Liver (tissue), 8 donors: ENCODE measurements at regions not wholly inside any gene's neighbourhood (a gene's known extent, or its start where the extent isn't known, plus 50 kb on each side); places are given as distances from the start of the nearest gene placed in this dataset.

ENCODE experiments used
- DNase-seq: peaks from one replicate; pipeline ENCODE4 v3.0.0-alpha.2; 2017; ENCODE audit warnings: low spot score
- H3K27ac ChIP-seq, 2 donors: one replicate each; pipeline ENCODE4 v1.7.0; 2013; ENCODE audit warnings: inconsistent platforms in 2 of 2, low read length in 2 of 2, control low read depth in 1 of 2, low read depth in 1 of 2, mild to moderate bottlenecking in 1 of 2
- H3K27me3 ChIP-seq, 4 donors: one replicate each; pipeline versions ENCODE4 v1.6.1 to v1.7.0; 2013; ENCODE audit warnings: low read length in 3 of 4, inconsistent platforms in 1 of 4, mild to moderate bottlenecking in 1 of 4, moderate library complexity in 1 of 4; ENCODE audit not compliant: control insufficient read depth in 4 of 4, insufficient read depth in 4 of 4
- H3K36me3 ChIP-seq, 4 donors: one replicate each; pipeline versions ENCODE4 v1.6.1 to v1.7.0; 2013; ENCODE audit warnings: low read length in 3 of 4, mild to moderate bottlenecking in 3 of 4, low read depth in 1 of 4, moderate library complexity in 1 of 4; ENCODE audit not compliant: control insufficient read depth in 4 of 4, insufficient read depth in 3 of 4
- H3K4me1 ChIP-seq, 4 donors: one replicate each; pipeline versions ENCODE4 v1.6.1 to v1.7.0; 2013; ENCODE audit warnings: low read length in 3 of 4, mild to moderate bottlenecking in 3 of 4, moderate library complexity in 1 of 4; ENCODE audit not compliant: control insufficient read depth in 4 of 4, insufficient read depth in 4 of 4
- H3K4me3 ChIP-seq, 3 donors: one replicate each; pipeline versions ENCODE4 v1.6.1 to v1.7.0; 2013; ENCODE audit warnings: low read length in 3 of 3, control low read depth in 1 of 3, low read depth in 1 of 3, mild to moderate bottlenecking in 1 of 3
- H3K9ac ChIP-seq, 2 donors: one replicate each; pipeline ENCODE4 v1.7.0; 2013; ENCODE audit warnings: low read length in 2 of 2, mild to moderate bottlenecking in 2 of 2, moderate library complexity in 2 of 2, control low read depth in 1 of 2, low read depth in 1 of 2
- H3K9me3 ChIP-seq, 4 donors: one replicate each; pipeline versions ENCODE4 v1.6.1 to v1.7.0; 2013; ENCODE audit warnings: low read length in 3 of 4; ENCODE audit not compliant: control insufficient read depth in 4 of 4
- CTCF ChIP-seq: fragments of 150-350 bp; IDR thresholded peaks from 2 replicates; pipeline ENCODE4 v1.5.1; 2017; ENCODE audit warnings: improper control_type of control experiment, low read depth, low read length; ENCODE audit not compliant: missing input control
- EGR1 ChIP-seq, 2 donors: IDR thresholded peaks; 2 replicates each; pipeline ENCODE4 v1.6.1; 2016 to 2018; ENCODE audit warnings: antibody characterized with exemption in 2 of 2, low read depth in 2 of 2
- FOXA1 ChIP-seq: IDR thresholded peaks from 2 replicates; pipeline ENCODE4 v1.6.1; 2016; ENCODE audit warnings: antibody characterized with exemption
- FOXA2 ChIP-seq: IDR thresholded peaks from 2 replicates; pipeline ENCODE4 v1.6.1; 2016; ENCODE audit warnings: antibody characterized with exemption
- GABPA ChIP-seq, 2 donors: IDR thresholded peaks in 1 of 2; conservative IDR thresholded peaks in 1 of 2; 2 replicates each; pipeline ENCODE4 v1.6.1; 2016; ENCODE audit warnings: antibody characterized with exemption in 2 of 2, mild to moderate bottlenecking in 1 of 2, moderate library complexity in 1 of 2
- HNF4A ChIP-seq, 2 donors: conservative IDR thresholded peaks; 2 replicates each; pipeline ENCODE4 v1.6.1; 2016; ENCODE audit warnings: antibody characterized with exemption in 2 of 2, mild to moderate bottlenecking in 2 of 2
- HNF4G ChIP-seq: IDR thresholded peaks from 2 replicates; pipeline ENCODE4 v1.6.1; 2016; ENCODE audit warnings: antibody characterized with exemption
- JUND ChIP-seq, 2 donors: IDR thresholded peaks; 2 replicates each; pipeline ENCODE4 v1.6.1; 2016; ENCODE audit warnings: antibody characterized with exemption in 2 of 2
- MAX ChIP-seq: IDR thresholded peaks from 2 replicates; pipeline ENCODE4 v1.6.1; 2016; ENCODE audit warnings: antibody characterized with exemption
- NR2F2 ChIP-seq: IDR thresholded peaks from 2 replicates; pipeline ENCODE4 v1.6.1; 2016; ENCODE audit warnings: antibody characterized with exemption
- RAD21 ChIP-seq, 2 donors: IDR thresholded peaks; 2 replicates each; pipeline ENCODE4 v1.6.1; 2016; ENCODE audit warnings: antibody characterized with exemption in 2 of 2, mild to moderate bottlenecking in 2 of 2
- RXRA ChIP-seq, 2 donors: IDR thresholded peaks; 2 replicates each; pipeline ENCODE4 v1.6.1; 2017 to 2018; ENCODE audit warnings: antibody characterized with exemption in 2 of 2, mild to moderate bottlenecking in 1 of 2
- SP1 ChIP-seq: IDR thresholded peaks from 2 replicates; pipeline ENCODE4 v1.6.1; 2018; ENCODE audit warnings: antibody characterized with exemption, mild to moderate bottlenecking
- TAF1 ChIP-seq: conservative IDR thresholded peaks from 2 replicates; pipeline ENCODE4 v1.6.1; 2016; ENCODE audit warnings: antibody characterized with exemption, mild to moderate bottlenecking
- YY1 ChIP-seq: IDR thresholded peaks from 2 replicates; pipeline ENCODE4 v1.6.1; 2016; ENCODE audit warnings: antibody characterized with exemption, mild to moderate bottlenecking
- WGBS: extraction: QIAGEN DNeasy Blood & Tissue Kit; methylation state at CpG from one replicate; pipeline ENCODE4 v1.1.7; 2013; 5-methylcytosine and 5-hydroxymethylcytosine counted together
- TF ChIP-seq, protein P1 (sequence below): IDR thresholded peaks from 2 replicates; pipeline ENCODE4 v1.6.1; 2016; ENCODE audit warnings: antibody characterized with exemption, mild to moderate bottlenecking
- TF ChIP-seq, protein P2 (sequence below): IDR thresholded peaks from 2 replicates; pipeline ENCODE4 v1.6.1; 2016; ENCODE audit warnings: antibody characterized with exemption
- TF ChIP-seq, protein P3 (sequence below): IDR thresholded peaks from 2 replicates; pipeline ENCODE4 v1.6.1; 2016; ENCODE audit warnings: antibody characterized with exemption
- donor health status: healthy.
- donor health status: healthy.
- donor health status: healthy.
- donor health status: healthy.
- donor health status: healthy.

DNA sequence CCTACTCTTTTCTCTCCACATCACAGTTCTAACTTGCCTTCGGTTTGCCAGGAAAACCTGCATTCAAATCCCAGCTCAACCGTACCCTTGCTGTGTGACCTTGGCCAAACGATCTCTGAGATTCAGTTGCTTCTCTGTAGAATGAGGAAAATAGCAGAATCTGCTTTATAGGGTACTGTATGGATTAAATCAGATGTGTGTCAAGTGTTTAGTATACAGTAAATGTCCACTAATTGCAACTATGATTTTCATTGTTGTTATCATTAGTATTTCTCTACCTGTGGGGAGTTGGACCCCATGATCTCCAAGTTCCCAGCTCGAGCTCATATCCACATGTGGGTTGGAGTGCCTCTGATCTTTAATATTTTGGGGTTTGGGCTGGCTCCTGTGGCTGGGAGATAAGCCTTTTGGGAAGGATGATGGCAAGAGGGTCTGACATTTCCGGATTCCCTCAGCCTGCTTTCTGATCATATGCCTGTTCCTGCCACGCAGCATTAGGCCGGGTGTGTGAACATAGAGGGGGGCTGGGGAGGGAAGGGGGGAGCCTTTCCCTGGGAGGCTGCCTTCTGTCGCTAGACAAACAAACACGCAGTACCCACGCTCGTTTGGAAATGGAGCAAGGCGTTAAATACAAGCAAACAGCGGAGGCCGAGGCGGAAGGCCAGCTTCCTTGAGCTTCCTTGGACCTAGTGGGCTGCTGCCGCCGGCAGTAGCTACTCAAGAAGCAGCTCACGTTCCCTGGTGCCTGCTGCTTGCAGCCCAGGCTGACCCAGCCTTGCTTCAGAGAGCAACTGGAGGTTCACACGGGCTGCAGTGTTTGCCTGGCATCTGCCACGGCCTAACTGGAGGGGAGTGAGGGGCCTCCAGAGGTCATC lies 213.5 kb upstream of the LHX5 start:
- WGBS = 62% methylated on average over 20 of the region's 20 CpGs
- no peak for TF ChIP-seq NR2F2
- TF ChIP-seq, protein P1, sequence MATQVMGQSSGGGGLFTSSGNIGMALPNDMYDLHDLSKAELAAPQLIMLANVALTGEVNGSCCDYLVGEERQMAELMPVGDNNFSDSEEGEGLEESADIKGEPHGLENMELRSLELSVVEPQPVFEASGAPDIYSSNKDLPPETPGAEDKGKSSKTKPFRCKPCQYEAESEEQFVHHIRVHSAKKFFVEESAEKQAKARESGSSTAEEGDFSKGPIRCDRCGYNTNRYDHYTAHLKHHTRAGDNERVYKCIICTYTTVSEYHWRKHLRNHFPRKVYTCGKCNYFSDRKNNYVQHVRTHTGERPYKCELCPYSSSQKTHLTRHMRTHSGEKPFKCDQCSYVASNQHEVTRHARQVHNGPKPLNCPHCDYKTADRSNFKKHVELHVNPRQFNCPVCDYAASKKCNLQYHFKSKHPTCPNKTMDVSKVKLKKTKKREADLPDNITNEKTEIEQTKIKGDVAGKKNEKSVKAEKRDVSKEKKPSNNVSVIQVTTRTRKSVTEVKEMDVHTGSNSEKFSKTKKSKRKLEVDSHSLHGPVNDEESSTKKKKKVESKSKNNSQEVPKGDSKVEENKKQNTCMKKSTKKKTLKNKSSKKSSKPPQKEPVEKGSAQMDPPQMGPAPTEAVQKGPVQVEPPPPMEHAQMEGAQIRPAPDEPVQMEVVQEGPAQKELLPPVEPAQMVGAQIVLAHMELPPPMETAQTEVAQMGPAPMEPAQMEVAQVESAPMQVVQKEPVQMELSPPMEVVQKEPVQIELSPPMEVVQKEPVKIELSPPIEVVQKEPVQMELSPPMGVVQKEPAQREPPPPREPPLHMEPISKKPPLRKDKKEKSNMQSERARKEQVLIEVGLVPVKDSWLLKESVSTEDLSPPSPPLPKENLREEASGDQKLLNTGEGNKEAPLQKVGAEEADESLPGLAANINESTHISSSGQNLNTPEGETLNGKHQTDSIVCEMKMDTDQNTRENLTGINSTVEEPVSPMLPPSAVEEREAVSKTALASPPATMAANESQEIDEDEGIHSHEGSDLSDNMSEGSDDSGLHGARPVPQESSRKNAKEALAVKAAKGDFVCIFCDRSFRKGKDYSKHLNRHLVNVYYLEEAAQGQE = no peak
- H3K4me3 ChIP-seq = no peak overlapping the region
- no peak overlapping the region for H3K27ac ChIP-seq
- no peak overlapping the region for H3K9ac ChIP-seq
- H3K9me3 ChIP-seq = no peaks in the 10 kb centered on the region
- no peaks in the 10 kb centered on the region for H3K4me1 ChIP-seq
- peaks cover 0 to 9% (median 1%) of the 10 kb centered on the region in 4 donors for H3K27me3 ChIP-seq
- DNase-seq = no peak
- H3K36me3 ChIP-seq = no peaks in the 10 kb centered on the region

DNA sequence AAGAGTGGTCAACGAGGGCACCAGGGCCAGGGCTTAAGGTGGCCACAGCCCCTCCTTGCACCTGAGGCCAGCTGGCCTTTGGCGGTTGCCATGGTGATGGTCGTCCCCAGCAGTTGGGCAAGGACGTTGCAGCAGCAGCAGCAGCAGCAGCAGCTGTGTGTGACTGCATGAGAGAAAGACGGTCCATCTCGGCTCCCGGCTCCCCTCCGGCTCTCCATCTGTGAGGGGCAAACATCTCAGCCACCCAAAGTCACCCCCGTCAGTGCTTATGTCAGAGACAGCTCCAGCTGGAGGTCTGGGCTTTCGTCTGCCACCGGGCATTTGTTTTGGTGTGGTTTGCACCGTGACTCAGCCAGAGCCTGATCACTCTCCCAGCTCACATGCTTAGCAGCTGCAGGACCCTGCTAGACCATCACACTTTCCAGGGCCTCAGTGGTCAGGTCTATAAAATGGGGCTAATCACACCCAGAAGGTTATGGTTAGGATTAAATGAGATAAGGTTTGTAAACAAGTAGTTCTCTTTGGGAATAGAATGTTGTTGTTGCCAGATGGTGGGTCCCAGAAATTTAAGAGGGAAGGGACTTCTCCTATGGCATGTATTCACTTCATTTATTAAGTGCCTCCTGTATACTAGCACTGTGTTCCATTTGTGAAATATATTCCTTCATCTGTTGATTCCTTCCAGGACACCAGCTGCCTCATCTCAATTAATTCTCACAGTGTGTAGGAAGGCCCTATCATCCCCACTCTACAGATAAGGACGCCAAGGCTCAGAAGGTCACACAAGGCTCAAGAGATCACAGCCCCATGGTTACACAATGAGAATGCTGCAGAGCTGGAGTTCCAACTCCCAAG lies 212.6 kb upstream of the LHX5 start:
- 54% methylated on average over 13 of the region's 13 CpGs for WGBS

More for the DNA sequence above, 212.6 kb upstream of the LHX5 start:
- Histone ChIP-seq H3K27ac (no peak overlapping the region), H3K9ac (no peak overlapping the region), H3K27me3 (peaks cover 0 to 9% (median under 1%) of the 10 kb centered on the region in 4 donors), H3K4me3 (no peak overlapping the region), H3K4me1 (no peaks in the 10 kb centered on the region), H3K9me3 (no peaks in the 10 kb centered on the region), H3K36me3 (no peaks in the 10 kb centered on the region)
- no peak for TF ChIP-seq HNF4A (conservative IDR thresholded peaks at IDR 0.05)
- no peak for TF ChIP-seq MAX
- TF ChIP-seq EGR1 (IDR thresholded peaks at IDR 0.05; ENCODE audit: low read depth in 2 of 2) = no peak
- TF ChIP-seq RAD21 (IDR thresholded peaks at IDR 0.05) = no peak
- TF ChIP-seq, protein P1 = no peak
- TF ChIP-seq JUND (IDR thresholded peaks at IDR 0.05) = no peak
- no peak for TF ChIP-seq RXRA (IDR thresholded peaks at IDR 0.05)
- no peak for TF ChIP-seq TAF1
- TF ChIP-seq, protein P2, sequence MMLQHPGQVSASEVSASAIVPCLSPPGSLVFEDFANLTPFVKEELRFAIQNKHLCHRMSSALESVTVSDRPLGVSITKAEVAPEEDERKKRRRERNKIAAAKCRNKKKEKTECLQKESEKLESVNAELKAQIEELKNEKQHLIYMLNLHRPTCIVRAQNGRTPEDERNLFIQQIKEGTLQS = no peak
- TF ChIP-seq HNF4G = no peak
- no peak for TF ChIP-seq CTCF
- TF ChIP-seq FOXA1 = no peak
- no peak for TF ChIP-seq SP1
- TF ChIP-seq FOXA2 = no peak
- no peak for TF ChIP-seq NR2F2
- no peak for TF ChIP-seq GABPA (IDR thresholded peaks at IDR 0.05 in 1 of 2, conservative IDR thresholded peaks at IDR 0.05 in 1 of 2)
- no peak for TF ChIP-seq YY1
- TF ChIP-seq, protein P3, sequence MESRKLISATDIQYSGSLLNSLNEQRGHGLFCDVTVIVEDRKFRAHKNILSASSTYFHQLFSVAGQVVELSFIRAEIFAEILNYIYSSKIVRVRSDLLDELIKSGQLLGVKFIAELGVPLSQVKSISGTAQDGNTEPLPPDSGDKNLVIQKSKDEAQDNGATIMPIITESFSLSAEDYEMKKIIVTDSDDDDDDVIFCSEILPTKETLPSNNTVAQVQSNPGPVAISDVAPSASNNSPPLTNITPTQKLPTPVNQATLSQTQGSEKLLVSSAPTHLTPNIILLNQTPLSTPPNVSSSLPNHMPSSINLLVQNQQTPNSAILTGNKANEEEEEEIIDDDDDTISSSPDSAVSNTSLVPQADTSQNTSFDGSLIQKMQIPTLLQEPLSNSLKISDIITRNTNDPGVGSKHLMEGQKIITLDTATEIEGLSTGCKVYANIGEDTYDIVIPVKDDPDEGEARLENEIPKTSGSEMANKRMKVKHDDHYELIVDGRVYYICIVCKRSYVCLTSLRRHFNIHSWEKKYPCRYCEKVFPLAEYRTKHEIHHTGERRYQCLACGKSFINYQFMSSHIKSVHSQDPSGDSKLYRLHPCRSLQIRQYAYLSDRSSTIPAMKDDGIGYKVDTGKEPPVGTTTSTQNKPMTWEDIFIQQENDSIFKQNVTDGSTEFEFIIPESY = no peak
- DNase-seq = no peak
